ENCODE measurements at regions not wholly inside any gene's neighbourhood (a gene's known extent, or its start where the extent isn't known, plus 50 kb on each side); places are given as distances from the start of the nearest gene placed in this dataset.

GRCh38 chr6:92687278-92687677, 732.1 kb downstream of the EPHA7 start:
- TF ChIP-seq EZH2 (IDR thresholded peaks at IDR 0.05; ENCODE audit: low read length, unreplicated experiment) (no peak), CTCF (conservative IDR thresholded peaks at IDR 0.05; ENCODE audit: low read depth, low read length) (no peak), EZH2phosphoT487 (IDR thresholded peaks at IDR 0.05; ENCODE audit: borderline replicate concordance, low read length) (no peak)

Measured in PC-3 (cell line).